GM21526 (cell line): ENCODE measurements at regions not wholly inside any gene's neighbourhood (a gene's known extent, or its start where the extent isn't known, plus 50 kb on each side); places are given as distances from the start of the nearest gene placed in this dataset.
"Not testable (repeated sequence)": the region's sequence is repeated elsewhere in the genome, so short reads cannot be mapped to it uniquely, and the experiment has no call there.

ENCODE experiments used
- ATAC-seq: cut with Tn5 transposase; IDR thresholded peaks from one replicate; pipeline ENCODE4 v1.9.1; 2021; ENCODE audit warnings: moderate library complexity; ENCODE audit not compliant: unreplicated experiment, low FRiP score

GRCh38 chr4:189815404-189816192 is 125.1 kb upstream of the FRG1 start:
- no peak for ATAC-seq

DNA sequence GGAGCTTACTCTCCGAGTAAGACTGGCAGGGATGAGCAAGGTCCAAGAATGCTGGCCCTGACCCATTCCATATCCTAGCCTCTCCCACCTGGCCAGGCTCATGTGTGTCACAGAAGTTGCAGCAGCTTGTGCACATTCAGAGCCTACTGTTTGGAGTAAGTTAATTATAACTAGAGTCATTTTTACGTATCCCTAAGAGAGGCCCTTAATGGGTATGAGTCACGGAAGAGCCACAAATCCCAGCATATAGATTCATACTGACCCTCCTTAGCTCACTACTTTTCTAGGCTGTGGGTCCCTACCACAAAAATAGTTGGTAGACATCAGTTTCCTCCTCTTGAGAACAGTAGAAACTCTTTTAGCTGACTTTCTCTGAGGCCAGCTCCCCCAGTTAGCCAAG is 118.3 kb upstream of the FRG1 start:
- no peak for ATAC-seq

DNA sequence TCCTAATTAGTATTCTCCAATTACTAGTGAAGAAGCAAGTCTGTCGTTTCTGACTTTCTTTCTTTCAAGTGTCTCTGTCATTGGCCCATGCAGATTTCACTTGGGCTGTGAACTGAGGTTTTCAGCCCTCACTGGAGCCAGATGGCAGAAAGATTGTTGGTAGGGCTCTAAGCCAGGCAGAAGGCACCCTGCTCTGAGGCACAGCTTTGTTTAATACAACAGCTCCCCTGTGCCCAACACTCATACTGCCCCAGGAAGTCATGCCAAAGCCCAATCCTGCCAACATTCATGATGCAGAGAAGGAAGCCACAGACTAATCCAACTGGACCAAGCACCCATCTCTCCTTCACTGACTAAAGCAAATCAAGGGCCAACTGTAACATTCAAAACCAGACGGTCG is 117.1 kb upstream of the FRG1 start:
- ATAC-seq, result no peak

GRCh38 chr4:189825466-189825865 is 115.2 kb upstream of the FRG1 start:
- no peak for ATAC-seq

DNA sequence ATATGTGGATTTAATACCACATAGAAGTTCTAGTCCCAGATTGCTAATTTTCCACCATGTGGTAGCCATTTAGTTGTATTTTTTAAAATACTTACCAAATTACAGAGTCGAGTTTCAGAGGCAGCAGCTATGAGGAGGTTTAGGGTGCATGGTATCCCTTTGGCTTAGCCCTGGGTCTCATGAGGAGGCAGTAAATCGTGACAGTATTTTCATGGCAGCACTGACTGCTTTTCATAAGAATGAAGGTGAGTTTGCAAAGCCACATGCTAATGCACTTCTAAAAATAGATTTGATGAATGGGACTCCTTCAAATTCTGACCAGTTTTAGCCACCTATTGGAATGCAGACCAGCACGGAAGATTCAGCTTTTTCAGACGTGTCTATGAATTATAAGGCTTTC is 114.0 kb upstream of the FRG1 start:
- no peak for ATAC-seq

DNA sequence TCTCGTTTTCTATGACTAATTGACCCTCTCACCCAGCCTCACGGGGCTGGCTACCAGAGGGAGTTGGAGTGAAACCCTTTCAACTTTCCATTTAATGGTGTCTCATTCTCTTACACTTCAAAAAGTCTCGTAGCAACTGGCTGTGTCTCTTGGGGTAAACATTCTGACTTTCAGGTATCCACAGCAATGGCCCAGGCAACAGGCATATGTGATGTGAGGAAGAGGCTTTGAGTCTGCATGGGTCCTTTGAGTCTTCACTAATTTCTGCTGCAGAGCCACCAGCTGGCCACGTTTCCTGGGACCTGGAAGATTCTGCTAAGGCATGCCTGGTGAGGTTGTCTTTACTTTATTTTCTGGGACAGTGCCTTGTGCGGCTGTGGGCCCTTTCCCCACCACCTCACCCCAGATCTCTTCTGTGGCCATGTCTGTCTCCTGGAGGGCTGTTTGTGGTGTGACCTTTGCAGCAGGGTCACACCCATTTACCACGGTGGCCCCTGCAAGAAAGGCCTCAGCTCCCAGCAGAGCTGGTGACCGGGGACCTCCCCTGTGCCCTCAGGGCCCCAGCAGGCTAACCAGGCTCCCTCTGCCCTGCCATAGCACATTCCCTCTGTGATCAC is 112.5 kb upstream of the FRG1 start:
- ATAC-seq, result no peak

DNA sequence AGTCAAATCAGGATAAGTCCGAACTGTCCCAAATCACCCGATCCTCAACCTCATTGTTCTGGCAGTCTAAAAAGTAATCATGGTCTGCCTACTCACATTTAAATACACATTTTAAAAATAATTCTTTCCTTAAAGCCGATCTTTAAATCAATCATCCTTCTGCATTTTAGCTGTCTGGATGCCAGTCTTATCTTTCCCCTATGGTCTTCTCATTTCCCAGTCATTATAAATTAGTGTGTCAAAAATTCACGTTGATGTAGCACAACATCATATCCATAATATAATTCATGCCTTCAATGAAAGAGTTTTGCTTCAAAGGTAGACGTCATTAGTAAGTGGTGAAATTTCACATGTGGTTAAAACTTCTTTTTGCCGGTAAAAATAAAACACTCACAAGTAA is 108.1 kb upstream of the FRG1 start:
- no peak for ATAC-seq

DNA sequence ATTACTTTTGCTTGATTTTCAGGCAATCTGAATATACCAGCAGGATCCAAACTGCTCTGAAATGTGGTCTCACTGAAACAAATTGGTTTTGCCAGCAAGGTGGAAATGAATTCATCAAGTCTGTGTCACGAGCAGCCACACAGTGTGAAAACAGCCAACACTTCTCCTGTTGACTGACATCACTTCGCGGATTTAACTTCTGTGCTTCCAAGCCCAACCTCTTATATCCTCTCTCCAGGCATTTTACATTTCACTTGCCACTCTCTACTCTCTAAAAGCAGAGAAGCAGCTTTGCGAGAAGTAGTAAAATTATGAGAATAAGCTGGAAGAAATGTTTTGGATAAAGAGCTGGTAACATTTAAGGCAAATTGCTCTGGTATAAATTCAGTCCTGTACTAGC is 106.1 kb upstream of the FRG1 start:
- ATAC-seq, result no peak

GRCh38 chr4:189835505-189835904 is 105.2 kb upstream of the FRG1 start:
- no peak for ATAC-seq

DNA sequence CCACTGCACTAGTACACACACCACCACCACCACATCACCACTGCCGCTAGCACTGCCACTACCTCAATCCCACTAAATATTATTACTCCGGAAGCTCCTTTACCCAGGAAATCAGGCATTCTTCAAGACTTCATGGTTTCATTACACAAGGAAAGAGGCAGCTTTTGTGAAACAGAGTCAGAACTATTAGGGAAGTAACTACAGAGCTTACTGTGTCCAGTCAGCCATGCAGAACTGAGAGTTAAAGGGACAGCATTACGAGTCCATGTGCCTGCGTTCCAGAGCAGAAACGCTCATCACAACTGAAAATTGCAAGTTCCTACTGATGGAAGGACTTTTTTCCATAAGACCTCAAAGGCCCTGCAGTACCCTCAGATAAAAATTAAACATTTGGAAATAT is 103.2 kb upstream of the FRG1 start:
- no peak for ATAC-seq

DNA sequence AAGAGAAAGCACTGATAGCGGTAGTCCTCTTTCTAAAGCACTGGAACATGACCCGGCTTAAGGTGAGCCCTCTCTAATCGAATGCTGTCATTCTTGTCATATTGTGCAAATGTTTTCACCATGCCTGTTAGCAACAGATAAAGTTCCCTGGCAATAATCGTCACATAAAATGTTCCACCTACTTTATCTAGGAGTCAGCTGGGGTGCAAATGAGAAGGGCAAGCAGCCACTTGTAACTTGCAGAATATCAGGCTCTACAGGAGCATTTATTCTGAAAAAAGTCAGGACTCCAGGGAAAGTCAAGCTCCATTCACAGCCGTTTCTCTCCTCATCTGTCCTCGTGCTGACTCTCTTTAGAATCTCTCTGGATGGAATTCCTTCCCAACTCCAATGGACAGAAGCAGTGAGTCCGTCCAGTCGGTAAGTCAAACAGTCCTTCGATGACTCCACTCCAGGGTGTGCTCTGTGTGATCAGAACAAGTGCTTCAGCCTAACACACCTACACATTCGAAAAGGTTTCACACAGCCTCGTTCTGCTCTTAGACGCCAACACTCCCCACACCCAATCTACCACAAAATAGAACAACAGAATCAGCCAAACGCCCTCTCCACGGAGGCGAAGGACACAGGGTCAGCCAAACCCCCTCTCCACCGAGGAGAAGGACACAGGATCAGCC is 101.7 kb upstream of the FRG1 start:
- no peak for ATAC-seq

DNA sequence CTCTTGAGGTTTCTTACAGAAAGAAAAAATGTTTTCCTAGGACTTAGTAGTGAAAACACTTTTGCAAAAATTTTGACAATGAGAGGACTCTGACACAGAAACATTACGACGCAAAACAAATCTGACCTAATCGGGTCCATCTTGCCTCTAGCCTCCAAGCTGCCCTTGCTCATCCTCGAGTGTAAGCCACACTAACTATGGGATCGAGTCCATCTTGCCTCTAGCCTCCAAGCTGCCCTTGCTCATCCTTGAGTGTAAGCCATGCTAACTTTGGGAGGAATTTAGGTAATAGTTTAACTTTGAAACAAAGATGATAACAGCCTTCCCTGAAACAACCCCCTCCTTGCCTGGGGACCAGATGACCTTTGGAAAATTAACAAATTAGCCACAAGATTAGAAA is 100.3 kb upstream of the FRG1 start:
- ATAC-seq, result no peak

DNA sequence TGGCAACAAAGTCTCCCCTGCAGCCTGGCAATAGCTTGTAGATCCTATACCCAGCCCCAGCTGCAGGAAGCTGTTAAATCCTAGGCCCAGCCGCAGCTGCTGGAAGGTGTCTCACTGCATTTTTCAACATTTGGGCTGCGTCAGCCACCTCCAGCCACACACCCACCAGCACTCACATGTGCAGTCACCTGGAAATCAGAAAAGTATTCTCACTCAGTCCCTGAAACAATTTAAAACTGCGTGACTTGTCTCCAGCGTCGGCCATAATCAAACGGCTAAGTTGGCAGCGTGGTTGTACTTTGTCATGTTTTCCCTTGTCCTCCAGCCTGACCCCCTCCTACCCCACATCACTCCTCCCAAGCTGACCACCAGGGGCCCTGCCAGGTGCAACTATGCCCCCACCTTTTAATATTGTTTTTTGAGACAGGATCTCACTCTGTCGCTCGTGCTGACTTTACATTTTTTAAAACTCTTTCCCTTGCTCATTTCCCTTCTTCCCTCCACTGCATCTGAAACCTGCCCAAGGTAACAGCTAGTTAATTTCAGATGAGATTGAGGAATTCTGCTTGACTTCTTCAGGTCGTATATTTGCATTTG is 97.2 kb upstream of the FRG1 start:
- ATAC-seq, result no peak

DNA sequence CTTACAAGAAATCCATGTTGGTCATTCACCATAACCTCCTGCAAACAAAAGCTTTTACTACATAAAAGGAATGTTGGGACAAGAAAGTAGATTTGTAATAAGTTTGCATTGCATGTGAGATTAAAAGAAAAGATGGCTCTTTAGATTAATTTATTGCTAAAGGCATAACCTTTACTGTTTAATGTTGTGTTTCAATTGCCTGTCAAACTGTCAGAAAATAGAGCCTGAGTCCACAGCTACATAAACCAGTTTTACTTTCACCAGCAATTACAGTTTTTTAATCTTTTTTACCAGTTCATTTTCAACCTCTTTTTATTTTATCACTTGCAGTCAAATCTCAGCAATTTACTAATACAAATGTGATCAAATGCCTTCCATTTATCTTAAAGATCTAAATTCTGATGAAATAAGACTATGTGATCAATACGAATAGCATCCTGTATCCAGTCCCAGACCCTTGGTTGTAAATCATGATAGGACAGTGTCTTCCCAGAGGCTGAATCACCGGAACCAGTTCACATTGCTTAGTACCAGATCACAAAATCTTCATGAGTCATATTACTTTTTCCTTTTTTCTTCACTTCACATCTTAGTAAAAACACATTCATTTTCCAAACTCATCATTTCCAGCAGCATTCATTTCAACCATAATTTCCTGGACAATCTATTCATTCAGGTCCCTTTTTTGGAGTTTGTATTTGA is 95.4 kb upstream of the FRG1 start:
- no peak for ATAC-seq

- ATAC-seq, result not testable (repeated sequence)
Measured at GRCh38 chr4:189846094-189846493, 94.6 kb upstream of the FRG1 start.

DNA sequence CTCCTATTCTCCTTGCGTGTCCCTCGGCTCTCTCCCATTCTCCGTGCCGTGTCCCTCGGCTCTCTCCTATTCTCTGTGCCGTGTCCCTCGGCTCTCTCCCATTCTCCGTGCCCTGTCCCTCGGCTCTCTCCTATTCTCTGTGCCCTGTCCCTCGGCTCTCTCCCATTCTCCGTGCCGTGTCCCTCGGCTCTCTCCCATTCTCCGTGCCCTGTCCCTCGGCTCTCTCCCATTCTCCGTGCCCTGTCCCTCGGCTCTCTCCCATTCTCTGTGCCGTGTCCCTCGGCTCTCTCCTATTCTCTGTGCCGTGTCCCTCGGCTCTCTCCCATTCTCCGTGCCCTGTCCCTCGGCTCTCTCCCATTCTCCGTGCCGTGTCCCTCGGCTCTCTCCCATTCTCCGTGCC is 94.1 kb upstream of the FRG1 start:
- not testable (repeated sequence) for ATAC-seq

GRCh38 chr4:189848672-189849071 is 92.0 kb upstream of the FRG1 start:
- not testable (repeated sequence) for ATAC-seq

- no peak for ATAC-seq
Measured at GRCh38 chr4:189850239-189850856, 90.3 kb upstream of the FRG1 start.

DNA sequence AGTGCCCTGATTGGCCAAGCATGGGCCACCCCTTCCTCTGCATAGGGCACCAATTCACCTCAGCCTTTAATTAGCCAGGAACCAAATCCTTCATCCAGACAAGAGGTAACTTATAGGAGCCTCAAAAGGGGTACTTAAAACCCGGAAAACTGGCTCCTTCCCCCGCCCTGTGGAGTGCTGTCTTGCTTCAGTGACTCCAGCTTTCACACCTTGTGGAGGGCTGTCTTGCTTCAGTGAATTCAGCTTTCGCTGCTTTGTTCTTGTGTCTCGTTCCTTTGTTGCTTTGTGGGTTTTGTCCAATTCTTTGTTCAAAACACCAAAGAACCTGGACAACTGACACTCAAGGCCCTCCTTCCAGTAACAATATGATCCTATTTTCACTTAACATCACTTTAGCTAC is 82.2 kb upstream of the FRG1 start:
- no peak for ATAC-seq

DNA sequence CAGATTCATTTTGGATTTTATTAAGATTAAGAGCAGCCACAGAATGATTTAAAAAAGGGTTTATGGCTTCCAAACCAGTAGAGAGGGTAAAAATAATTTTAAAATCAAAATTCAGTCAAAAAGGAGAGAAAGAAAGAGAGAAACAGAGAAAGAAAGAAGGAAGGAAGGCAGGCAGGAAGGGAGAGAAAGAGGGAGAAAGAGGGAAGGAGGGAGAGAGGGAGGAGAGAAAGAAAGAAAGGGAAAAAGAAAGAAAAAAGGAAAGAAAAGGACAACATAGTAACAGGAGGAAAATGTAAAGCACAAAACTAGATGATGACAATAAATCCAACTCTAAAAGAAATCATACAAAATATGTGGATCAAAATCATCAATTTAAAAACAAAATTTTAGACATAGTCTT is 79.6 kb upstream of the FRG1 start:
- ATAC-seq, result no peak
